SIG-M5 treated with dmso at 0.1 percent for 504 hours (cell line): ENCODE measurements at regions not wholly inside any gene's neighbourhood (a gene's known extent, or its start where the extent isn't known, plus 50 kb on each side); places are given as distances from the start of the nearest gene placed in this dataset.

ENCODE experiments used
- DNase-seq: peaks from one replicate; lab custom pipeline; 2025; ENCODE audit not compliant: unreplicated experiment; lab: John Stamatoyannopoulos, UW

GRCh38 chr4:119933606-119934005 lies 133.0 kb downstream of the MAD2L1 start:
- DNase-seq = no peak

GRCh38 chr4:119932277-119932676 lies 134.4 kb downstream of the MAD2L1 start:
- DNase-seq = peak; percentile 10

GRCh38 chr4:119930546-119930945 lies 136.1 kb downstream of the MAD2L1 start:
- DNase-seq = no peak

GRCh38 chr4:119921830-119922229 lies 144.8 kb downstream of the MAD2L1 start:
- DNase-seq = no peak

- DNase-seq = no peak
Observed at GRCh38 chr4:119906277-119906676, 160.4 kb downstream of the MAD2L1 start.

- no peak for DNase-seq
Observed at GRCh38 chr4:119898211-119898610, 168.4 kb downstream of the MAD2L1 start.

GRCh38 chr4:119897260-119897659 lies 169.4 kb downstream of the MAD2L1 start:
- no peak for DNase-seq

GRCh38 chr4:119894650-119895208 lies 171.9 kb downstream of the MAD2L1 start:
- DNase-seq = no peak

- DNase-seq = no peak
Observed at GRCh38 chr4:119873794-119874325, 192.8 kb downstream of the MAD2L1 start.

- DNase-seq = no peak
Observed at GRCh38 chr4:119873132-119873531, 193.5 kb downstream of the MAD2L1 start.

- no peak for DNase-seq
Observed at GRCh38 chr4:119872371-119873016, 194.2 kb downstream of the MAD2L1 start.

- DNase-seq = no peak
Observed at GRCh38 chr4:119870856-119871255, 195.8 kb downstream of the MAD2L1 start.

GRCh38 chr4:119865789-119866188 lies 200.9 kb downstream of the MAD2L1 start:
- DNase-seq = no peak

GRCh38 chr4:119865389-119865788 lies 201.3 kb downstream of the MAD2L1 start:
- DNase-seq = no peak

GRCh38 chr4:119861731-119862130 lies 204.9 kb downstream of the MAD2L1 start:
- no peak for DNase-seq

- no peak for DNase-seq
Observed at GRCh38 chr4:119858176-119858575, 208.5 kb downstream of the MAD2L1 start.

GRCh38 chr4:119854364-119854763 lies 212.3 kb downstream of the MAD2L1 start:
- no peak for DNase-seq

- DNase-seq = no peak
Observed at GRCh38 chr4:119851649-119852048, 215.0 kb downstream of the MAD2L1 start.

GRCh38 chr4:119841361-119841760 lies 212.8 kb upstream of the PDE5A start:
- no peak for DNase-seq

GRCh38 chr4:119835613-119835910 lies 207.0 kb upstream of the PDE5A start:
- no peak for DNase-seq

GRCh38 chr4:119834906-119835612 lies 206.5 kb upstream of the PDE5A start:
- DNase-seq = no peak

- no peak for DNase-seq
Observed at GRCh38 chr4:119833611-119834010, 205.0 kb upstream of the PDE5A start.
